ENCODE measurements at regions not wholly inside any gene's neighbourhood (a gene's known extent, or its start where the extent isn't known, plus 50 kb on each side); places are given as distances from the start of the nearest gene placed in this dataset.

GRCh38 chr2:160816916-160817499 is 323.4 kb upstream of the RBMS1 start:
- no peak for DNase-seq (ENCODE audit: low read depth, low spot score)
- Histone ChIP-seq H3K4me3 (ENCODE audit: low read depth in 2 of 2, low read length in 2 of 2) (no peak overlapping the region), H3K27ac (ENCODE audit: low read length) (no peak overlapping the region), H3K9me3 (ENCODE audit: control insufficient read depth, insufficient read depth, low read depth, low read length) (no peaks in the 10 kb centered on the region), H3K36me3 (ENCODE audit: control insufficient read depth, insufficient read depth, low read length) (no peaks in the 10 kb centered on the region), H3K4me1 (ENCODE audit: control insufficient read depth, insufficient read depth, low read length) (no peaks in the 10 kb centered on the region), H3K27me3 (ENCODE audit: control insufficient read depth, insufficient read depth, low read length) (no peaks in the 10 kb centered on the region)
- intact Hi-C loops (cut with micrococcal nuclease; ENCODE audit: unreplicated experiment) = no loop called here
- ATAC-seq = no peak
- no TSS peak for BruUV-seq (replicated peaks)
- TF ChIP-seq CTCF (IDR thresholded peaks at IDR 0.05) (no peak), REST (IDR thresholded peaks at IDR 0.05; ENCODE audit: insufficient read depth in 1 of 2, low read depth in 2 of 2, low read length in 1 of 2) (no peak), TCF7L2 (IDR thresholded peaks at IDR 0.05; ENCODE audit: low read depth, low read length) (no peak), SIN3A (IDR thresholded peaks at IDR 0.05; ENCODE audit: borderline replicate concordance, insufficient read depth, low read depth, low read length) (no peak), POLR2AphosphoS5 (IDR thresholded peaks at IDR 0.05; ENCODE audit: low read depth, low read length) (no peak)
- CTCF ChIA-PET = no interaction called here
- in situ Hi-C loops (cut with HindIII; ENCODE audit: low pct_unique_long_range_greater_than_20kb, low sequenced_read_pairs) = no loop called here
- POLR2A ChIA-PET = no interaction called here

- no peak for TF ChIP-seq CTCF (IDR thresholded peaks at IDR 0.05)
- TF ChIP-seq REST (IDR thresholded peaks at IDR 0.05; ENCODE audit: insufficient read depth in 1 of 2, low read depth in 2 of 2, low read length in 1 of 2) = no peak
- TF ChIP-seq SIN3A (IDR thresholded peaks at IDR 0.05; ENCODE audit: borderline replicate concordance, insufficient read depth, low read depth, low read length) = no peak
- no peak for TF ChIP-seq POLR2AphosphoS5 (IDR thresholded peaks at IDR 0.05; ENCODE audit: low read depth, low read length)
- no peak for TF ChIP-seq TCF7L2 (IDR thresholded peaks at IDR 0.05; ENCODE audit: low read depth, low read length)
- Histone ChIP-seq H3K36me3 (ENCODE audit: control insufficient read depth, insufficient read depth, low read length) (no peaks in the 10 kb centered on the region), H3K4me1 (ENCODE audit: control insufficient read depth, insufficient read depth, low read length) (no peaks in the 10 kb centered on the region), H3K27ac (ENCODE audit: low read length) (no peak overlapping the region), H3K27me3 (ENCODE audit: control insufficient read depth, insufficient read depth, low read length) (no peaks in the 10 kb centered on the region), H3K9me3 (ENCODE audit: control insufficient read depth, insufficient read depth, low read depth, low read length) (0 out of 2 replicates have a peak, but pooled peaks cover 5% of the 10 kb centered on the region), H3K4me3 (ENCODE audit: low read depth in 2 of 2, low read length in 2 of 2) (no peak overlapping the region)
- intact Hi-C loops (cut with micrococcal nuclease; ENCODE audit: unreplicated experiment) = no loop called here
- CTCF ChIA-PET = no interaction called here
- DNase-seq (ENCODE audit: low read depth, low spot score) (no peak), ATAC-seq (no peak)
- POLR2A ChIA-PET = no interaction called here
- in situ Hi-C loops (cut with HindIII; ENCODE audit: low pct_unique_long_range_greater_than_20kb, low sequenced_read_pairs) = no loop called here
- BruUV-seq (replicated peaks) = no TSS peak
These were observed 327.1 kb upstream of the RBMS1 start for GRCh38 chr2:160820691-160821090.

Data from Panc1 (cell line).